ENCODE measurements at regions not wholly inside any gene's neighbourhood (a gene's known extent, or its start where the extent isn't known, plus 50 kb on each side); places are given as distances from the start of the nearest gene placed in this dataset.

DNA sequence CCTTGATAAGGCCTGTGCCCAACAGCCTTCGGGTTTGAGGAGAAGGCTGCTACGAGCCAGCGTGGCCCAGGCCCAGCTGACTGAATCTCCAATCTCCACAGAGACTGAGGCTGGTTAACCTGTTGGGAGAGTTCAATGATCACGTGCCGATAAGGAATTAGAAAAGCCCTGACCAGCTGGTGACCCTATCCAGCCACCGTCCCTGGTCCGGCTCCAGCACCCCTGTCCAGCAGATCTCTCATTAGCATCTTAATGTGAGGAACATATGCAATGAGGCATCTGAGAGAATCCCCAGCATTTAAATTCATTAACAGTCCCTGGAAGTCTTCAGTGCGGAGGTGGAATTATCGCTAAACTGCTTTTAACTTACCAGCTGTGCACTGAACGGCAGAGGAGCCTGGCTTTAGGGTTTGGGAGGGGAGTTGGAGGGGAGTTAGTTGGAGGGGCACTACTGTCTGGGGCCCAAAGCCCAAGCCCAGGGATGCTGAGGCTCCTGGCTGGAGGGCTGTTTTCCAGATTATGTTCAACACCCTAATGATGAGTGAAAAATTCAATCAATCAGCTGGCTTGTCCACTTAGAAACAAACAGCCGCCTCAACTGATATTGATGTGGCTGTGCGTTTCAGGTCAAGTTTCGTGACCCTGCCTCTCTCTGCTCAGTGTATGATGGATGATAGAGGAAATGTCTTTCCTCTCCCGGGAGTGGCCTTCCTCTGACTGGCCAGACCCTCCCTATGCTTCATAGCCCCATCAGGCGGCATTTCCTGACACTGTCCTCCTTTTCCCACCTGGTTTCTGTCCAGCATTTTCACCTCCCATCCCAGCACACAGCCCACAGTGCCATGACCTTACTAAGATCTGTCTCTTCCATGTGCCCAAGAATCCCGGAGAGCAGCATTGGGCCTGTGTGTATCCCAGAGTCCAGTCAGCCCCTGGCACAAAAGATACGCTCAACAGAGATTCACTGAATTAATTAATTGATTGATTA lies 184.5 kb downstream of the CCT6B start:
- DNase-seq (ENCODE audit: low spot score): no peak

- no peak for DNase-seq (ENCODE audit: low spot score)
Observed at GRCh38 chr17:34773036-34773435, 188.2 kb downstream of the CCT6B start.

- DNase-seq (ENCODE audit: low spot score): no peak
Observed at GRCh38 chr17:34771891-34772290, 189.4 kb downstream of the CCT6B start.

DNA sequence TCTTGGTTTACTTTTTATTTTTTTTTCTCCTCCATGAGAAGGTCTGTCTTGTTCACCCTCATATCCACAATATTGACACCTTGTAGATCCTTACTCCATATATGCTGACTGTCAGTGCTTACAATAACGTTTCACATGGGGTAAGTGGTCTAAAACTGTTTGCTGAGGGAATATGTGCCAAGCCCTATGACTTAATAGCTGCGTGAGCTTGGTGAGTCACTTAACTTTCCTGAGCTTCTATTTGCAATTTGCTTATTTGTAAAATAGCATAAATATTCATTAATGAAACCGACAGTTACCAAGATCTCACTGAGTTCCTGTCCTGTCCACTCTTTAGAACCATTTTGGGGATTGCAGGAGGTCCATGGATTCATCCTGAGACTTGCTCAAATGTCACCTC lies 190.7 kb downstream of the CCT6B start:
- no peak for DNase-seq (ENCODE audit: low spot score)

GRCh38 chr17:34769899-34770298 lies 190.5 kb downstream of the TMEM132E start:
- DNase-seq (ENCODE audit: low spot score): no peak

GRCh38 chr17:34769049-34769448 lies 189.7 kb downstream of the TMEM132E start:
- DNase-seq (ENCODE audit: low spot score): no peak

DNA sequence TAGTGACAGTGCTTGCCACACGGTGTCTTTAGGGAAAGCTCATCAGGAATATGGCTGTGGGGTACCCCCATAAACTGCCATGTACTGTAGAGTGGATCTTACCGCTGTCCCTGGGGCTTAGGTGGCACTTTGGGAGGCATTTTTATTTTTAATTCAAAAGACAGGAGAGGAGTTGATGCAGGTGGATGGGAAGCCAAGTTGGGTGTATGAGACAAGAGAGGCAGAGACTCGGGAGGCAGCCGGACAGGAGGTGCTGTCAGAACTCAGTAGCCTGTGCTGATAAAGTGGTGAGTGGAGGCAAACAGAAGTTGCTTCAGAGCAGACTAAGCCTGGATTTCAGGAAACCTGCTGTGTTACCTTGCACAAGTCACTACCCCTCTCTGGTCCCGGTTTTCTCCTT lies 185.9 kb downstream of the TMEM132E start:
- DNase-seq (ENCODE audit: low spot score): no peak

GRCh38 chr17:34764716-34765115 lies 185.3 kb downstream of the TMEM132E start:
- no peak for DNase-seq (ENCODE audit: low spot score)

DNA sequence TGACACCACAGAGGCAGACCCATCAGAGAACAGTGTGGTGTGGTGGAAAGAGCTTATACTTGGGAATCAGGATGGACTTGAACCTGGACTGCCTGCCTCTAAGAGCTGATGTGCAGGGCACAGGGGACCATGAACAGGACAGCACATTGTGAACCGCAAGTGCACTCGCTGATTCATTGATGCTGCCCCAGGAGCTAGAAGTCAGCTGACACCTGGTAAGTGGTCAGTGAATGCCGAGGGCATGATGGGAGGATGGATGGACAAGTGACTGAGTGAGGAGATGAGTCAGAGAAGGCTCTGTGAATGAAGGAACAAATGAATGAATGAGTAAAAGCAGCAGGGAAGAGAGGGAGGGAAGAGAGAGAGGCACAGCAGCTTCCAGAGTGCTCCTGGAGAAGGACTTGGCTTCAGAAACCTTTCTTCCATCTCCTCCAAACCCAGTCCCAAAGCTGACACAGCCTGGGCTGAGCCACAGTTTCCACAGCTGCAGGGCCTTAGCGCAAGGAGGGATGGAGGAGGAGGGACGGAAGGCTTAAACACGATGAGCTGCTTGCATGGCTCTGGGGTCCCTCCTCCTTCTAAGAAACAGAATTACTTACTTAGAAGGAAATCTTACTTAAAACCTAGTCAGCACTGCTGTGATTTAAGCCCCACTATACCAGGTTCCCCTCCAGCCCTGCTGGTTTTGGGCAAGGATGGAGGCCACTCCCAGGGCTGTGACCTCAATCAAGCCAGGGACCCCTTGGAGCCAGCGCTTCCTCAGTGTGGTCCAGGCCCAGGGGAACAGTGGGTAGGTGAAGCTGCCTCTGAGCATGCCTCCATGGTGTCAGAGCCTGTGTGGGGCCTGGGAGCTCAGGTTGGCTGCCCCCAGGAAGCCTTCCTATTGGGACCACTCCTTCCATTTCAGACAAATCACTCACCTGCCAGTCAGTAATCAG lies 184.6 kb downstream of the TMEM132E start:
- no peak for DNase-seq (ENCODE audit: low spot score)

DNA sequence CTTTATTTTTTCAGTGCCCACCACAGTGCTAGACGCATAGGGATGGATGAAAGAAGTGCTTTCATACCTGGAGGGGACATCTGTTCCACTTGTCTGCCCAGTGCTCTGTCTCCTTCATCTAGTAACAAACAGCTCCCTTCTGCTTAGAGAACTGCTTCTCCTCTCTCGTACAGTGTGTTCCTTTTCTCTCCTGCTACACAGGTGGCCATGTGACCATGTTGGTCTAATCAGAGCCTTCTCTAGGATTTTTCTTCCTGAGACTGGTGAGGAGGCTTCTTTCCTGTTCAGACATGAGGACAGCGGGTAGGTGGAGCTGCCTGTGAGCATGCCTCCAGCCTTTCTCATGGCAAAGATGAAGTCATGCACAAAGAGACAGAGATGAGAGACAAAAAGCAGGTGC lies 182.7 kb downstream of the TMEM132E start:
- no peak for DNase-seq (ENCODE audit: low spot score)

DNA sequence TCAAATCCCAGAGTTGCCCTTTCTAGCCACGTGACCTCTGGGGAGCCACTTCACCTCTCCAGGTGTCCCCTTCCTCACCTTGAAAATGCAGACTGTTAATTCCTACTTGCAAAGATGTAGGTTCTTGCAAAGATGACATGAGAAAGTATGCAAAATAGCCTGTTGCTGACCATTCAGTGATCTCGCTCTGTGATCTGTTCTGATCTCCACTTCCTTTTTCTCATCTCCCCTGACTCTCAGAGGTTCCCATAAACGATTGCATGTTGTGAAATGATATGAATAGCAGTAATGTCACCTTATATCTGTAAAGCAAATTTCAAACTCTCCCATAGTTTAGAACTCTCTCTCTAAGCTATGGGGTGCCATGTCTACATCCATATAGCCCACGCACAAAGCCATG lies 182.3 kb downstream of the TMEM132E start:
- DNase-seq (ENCODE audit: low spot score): no peak

GRCh38 chr17:34760931-34761495 lies 181.6 kb downstream of the TMEM132E start:
- DNase-seq (ENCODE audit: low spot score): peak; percentile 29

DNA sequence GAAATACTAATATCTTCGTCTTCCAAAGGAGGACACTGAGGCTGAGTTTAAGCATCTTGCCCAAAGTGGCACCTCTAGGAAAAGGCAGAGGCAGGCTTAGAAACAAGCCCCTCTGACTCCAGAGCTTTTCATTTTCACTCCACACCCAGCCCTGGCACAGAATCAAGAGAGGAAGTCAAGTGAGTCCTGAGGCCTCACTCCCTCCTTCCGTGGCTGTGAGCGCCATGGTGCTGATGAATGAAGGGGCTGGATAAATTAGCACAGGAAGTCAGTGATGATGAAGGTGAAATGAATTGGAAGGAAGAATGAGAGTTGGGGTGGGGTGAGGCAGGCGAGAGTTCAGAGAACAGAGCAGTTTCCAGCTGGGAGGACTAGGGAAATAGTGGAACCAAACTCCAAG lies 179.3 kb downstream of the TMEM132E start:
- DNase-seq (ENCODE audit: low spot score): no peak

DNA sequence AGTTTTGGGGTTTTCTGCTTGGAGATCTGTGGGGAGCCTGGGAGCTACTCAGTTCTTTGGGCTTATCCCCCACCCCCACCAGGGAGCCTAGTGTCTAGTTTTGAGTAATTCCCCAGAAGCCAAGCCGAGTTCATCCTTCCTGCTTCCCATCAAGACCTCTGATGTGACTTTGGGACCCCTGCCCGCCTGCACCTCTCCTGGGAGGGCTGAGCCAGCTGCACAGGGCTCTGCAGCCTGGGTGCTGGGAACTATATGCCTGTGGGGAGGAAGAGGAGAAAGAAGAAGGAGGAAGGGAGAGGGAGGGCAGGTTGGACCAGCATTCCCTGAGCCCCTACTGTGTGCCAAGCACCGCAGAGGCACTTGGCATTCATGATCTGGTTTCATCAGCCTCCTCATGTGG lies 178.9 kb downstream of the TMEM132E start:
- no peak for DNase-seq (ENCODE audit: low spot score)

DNA sequence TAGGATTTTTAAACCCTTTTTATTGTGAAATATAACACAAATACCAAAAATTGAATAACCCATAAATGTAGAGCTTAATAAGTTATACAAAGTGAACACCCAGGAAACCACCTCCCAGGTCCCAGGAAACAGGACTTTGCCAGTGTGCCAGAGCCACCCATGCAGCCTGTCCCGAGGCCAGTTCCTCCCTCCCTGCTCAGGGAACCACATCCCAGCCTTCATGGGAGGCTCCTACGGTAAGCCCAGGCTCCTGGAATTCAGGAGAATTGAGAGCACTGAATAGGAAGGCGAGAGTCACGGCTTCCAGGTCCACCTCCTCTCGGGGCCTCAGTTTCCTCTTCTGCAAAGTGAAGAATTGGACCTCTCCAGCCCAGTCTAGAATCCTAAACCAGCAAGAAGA lies 178.2 kb downstream of the TMEM132E start:
- no peak for DNase-seq (ENCODE audit: low spot score)

GRCh38 chr17:34757106-34757505 lies 177.7 kb downstream of the TMEM132E start:
- no peak for DNase-seq (ENCODE audit: low spot score)

GRCh38 chr17:34756637-34757021 lies 177.2 kb downstream of the TMEM132E start:
- no peak for DNase-seq (ENCODE audit: low spot score)

DNA sequence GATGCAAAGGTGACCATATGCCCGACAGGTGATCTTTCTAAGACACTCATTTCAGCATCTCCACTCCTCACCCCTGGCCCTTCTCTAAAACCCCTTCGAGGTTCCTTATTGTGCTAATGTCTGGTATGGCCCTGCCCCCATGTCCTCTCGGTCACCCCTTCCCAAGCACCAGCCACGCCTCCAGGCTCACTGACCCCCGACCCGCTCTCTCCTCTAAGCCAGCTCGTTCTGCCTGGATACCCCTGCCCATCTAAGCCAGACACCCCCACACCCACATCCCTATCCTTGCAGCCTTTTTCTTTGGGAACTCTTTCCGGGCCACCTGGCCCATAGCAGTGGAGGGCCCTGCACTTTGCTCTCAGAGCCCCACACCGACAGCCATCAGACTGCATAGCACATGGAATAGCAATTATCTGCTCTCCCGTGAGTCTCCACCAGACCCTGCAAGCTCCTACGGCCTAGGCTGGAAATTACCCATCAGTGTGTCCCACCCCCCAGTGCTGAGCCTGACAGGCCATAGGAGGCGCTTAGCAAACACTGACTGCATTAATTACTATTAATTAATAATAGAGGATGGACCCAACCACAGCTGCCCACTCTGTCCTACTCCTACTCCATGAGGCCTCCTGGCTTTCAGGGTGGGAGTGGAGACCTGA lies 176.7 kb downstream of the TMEM132E start:
- DNase-seq (ENCODE audit: low spot score): no peak

DNA sequence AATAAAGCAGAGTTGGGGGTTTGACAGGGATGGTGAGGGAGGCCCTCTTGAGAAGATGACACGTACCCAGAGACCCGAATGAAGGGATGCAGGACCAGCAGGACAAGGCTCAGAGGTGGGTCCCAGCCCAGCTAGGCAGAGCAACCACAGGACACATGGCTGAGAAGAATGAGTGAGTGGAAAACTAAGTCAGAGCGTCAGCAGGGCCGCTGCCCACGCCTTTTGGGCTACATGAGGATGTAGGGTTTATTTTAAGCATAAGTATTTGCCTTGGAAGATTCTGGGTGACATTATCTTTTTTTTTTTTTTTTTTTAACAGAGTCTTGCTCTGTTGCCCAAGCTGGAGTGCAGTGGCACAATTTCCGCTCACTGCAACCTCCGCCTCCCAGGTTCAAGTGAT lies 176.0 kb downstream of the TMEM132E start:
- no peak for DNase-seq (ENCODE audit: low spot score)

- DNase-seq (ENCODE audit: low spot score): no peak
Observed at GRCh38 chr17:34750004-34750403, 170.6 kb downstream of the TMEM132E start.

- no peak for DNase-seq (ENCODE audit: low spot score)
Observed at GRCh38 chr17:34741967-34742366, 162.6 kb downstream of the TMEM132E start.

All from ureter (tissue), 1 donor.